Prostate gland (tissue), 2 donors: ENCODE measurements at regions not wholly inside any gene's neighbourhood (a gene's known extent, or its start where the extent isn't known, plus 50 kb on each side); places are given as distances from the start of the nearest gene placed in this dataset.

Source experiments
- DNase-seq: peaks from one replicate; pipeline ENCODE4 v3.0.0-alpha.2; 2019; ENCODE audit warnings: low spot score
- H3K27ac ChIP-seq, 2 donors: fragments of 200-600 bp; sonication (generic); 2 replicates each; pipeline ENCODE4 v1.5.1; 2017 to 2019
- H3K27me3 ChIP-seq: fragments of 200-600 bp; sonication (generic); replicated peaks from 2 replicates; pipeline ENCODE4 v1.5.1; 2019; ENCODE audit not compliant: insufficient read depth
- H3K36me3 ChIP-seq, 2 donors: fragments of 200-600 bp; sonication (generic); 1 replicate in 1 of 2; 2 replicates in 1 of 2; pipeline versions ENCODE4 v1.5.1 to v1.8.1; 2017 to 2019
- H3K4me1 ChIP-seq: fragments of 200-600 bp; sonication (generic); replicated peaks from 2 replicates; pipeline ENCODE4 v1.5.1; 2019
- H3K4me3 ChIP-seq, 2 donors: fragments of 200-600 bp; sonication (generic); 2 replicates each; pipeline ENCODE4 v1.5.1; 2017 to 2019
- H3K9me3 ChIP-seq: fragments of 200-600 bp; sonication (generic); 2 replicates; pipeline ENCODE4 v1.5.1; 2017
- CTCF ChIP-seq, 4 experiments: fragments of 200-600 bp in 2 of 4; fragments of 450-650 bp in 2 of 4; sonication (generic) in 2 of 4; IDR thresholded peaks; 1 replicate in 3 of 4; 2 replicates in 1 of 4; pipeline ENCODE4 v1.5.1; 2016 to 2019; ENCODE audit warnings: antibody characterized with exemption in 4 of 4, mild to moderate bottlenecking in 2 of 4, moderate library complexity in 2 of 4
- POLR2A ChIP-seq: fragments of 450-650 bp; IDR thresholded peaks from one replicate; pipeline ENCODE4 v1.6.1; 2016; ENCODE audit warnings: antibody characterized with exemption, mild to moderate bottlenecking
- POLR2AphosphoS5 ChIP-seq: sonication (generic); formaldehyde crosslinking; IDR thresholded peaks from one replicate; pipeline ENCODE4 v1.6.1; 2017; ENCODE audit warnings: antibody characterized with exemption
- WGBS: methylation state at CpG from one replicate; pipeline ENCODE4 v1.1.5; 2018; 5-methylcytosine and 5-hydroxymethylcytosine counted together
- intact Hi-C: fragments of 100-400 bp; cut with DNase I; formaldehyde crosslinking; loops from one replicate; pipeline ENCODE4 v1.14.2; 2022

- 56% methylated on average over 3 of the region's 3 CpGs for WGBS
- Histone ChIP-seq H3K27me3 (peaks cover 2% of the 10 kb centered on the region), H3K4me1 (no peaks in the 10 kb centered on the region), H3K36me3 (no peaks in the 10 kb centered on the region), H3K4me3 (no peak overlapping the region), H3K9me3 (no peaks in the 10 kb centered on the region), H3K27ac (no peak overlapping the region)
- TF ChIP-seq POLR2AphosphoS5 (no peak), CTCF (IDR thresholded peaks at IDR 0.05) (no peak), POLR2A (no peak)
- DNase-seq, result no peak
- intact Hi-C loops, result no loop called here
Observed at GRCh38 chr21:35197992-35198431, 148.9 kb upstream of the RUNX1 start.

- 92% methylated on average over 4 of the region's 4 CpGs for WGBS
- H3K27ac ChIP-seq, result no peak overlapping the region
- TF ChIP-seq POLR2A, result no peak
- TF ChIP-seq CTCF (IDR thresholded peaks at IDR 0.05), result no peak
- TF ChIP-seq POLR2AphosphoS5, result no peak
Observed at GRCh38 chr21:35197191-35197590, 148.1 kb upstream of the RUNX1 start.

GRCh38 chr21:35196128-35196527, 147.0 kb upstream of the RUNX1 start:
- Histone ChIP-seq H3K4me1 (no peaks in the 10 kb centered on the region), H3K36me3 (no peaks in the 10 kb centered on the region), H3K27ac (no peak overlapping the region), H3K9me3 (no peaks in the 10 kb centered on the region), H3K4me3 (no peak overlapping the region), H3K27me3 (peaks cover 2% of the 10 kb centered on the region)
- no peak for DNase-seq
- intact Hi-C loops, result no loop called here
- no peak for TF ChIP-seq POLR2A
- no peak for TF ChIP-seq CTCF (IDR thresholded peaks at IDR 0.05)
- no peak for TF ChIP-seq POLR2AphosphoS5
- 85% methylated on average over 5 of the region's 5 CpGs for WGBS

More at GRCh38 chr21:35197191-35197590, 148.1 kb upstream of the RUNX1 start:
- intact Hi-C loops, result no loop called here
- no peaks in the 10 kb centered on the region for H3K36me3 ChIP-seq
- H3K4me3 ChIP-seq, result no peak overlapping the region
- no peaks in the 10 kb centered on the region for H3K4me1 ChIP-seq
- H3K9me3 ChIP-seq, result no peaks in the 10 kb centered on the region
- peaks cover 2% of the 10 kb centered on the region for H3K27me3 ChIP-seq
- DNase-seq, result no peak

GRCh38 chr21:35195232-35195631, 146.1 kb upstream of the RUNX1 start:
- Histone ChIP-seq H3K9me3 (no peaks in the 10 kb centered on the region), H3K36me3 (no peaks in the 10 kb centered on the region), H3K27me3 (peaks cover 2% of the 10 kb centered on the region), H3K4me3 (no peak overlapping the region), H3K4me1 (no peaks in the 10 kb centered on the region), H3K27ac (no peak overlapping the region)
- TF ChIP-seq POLR2AphosphoS5 (no peak), POLR2A (no peak), CTCF (IDR thresholded peaks at IDR 0.05) (no peak)
- 95% methylated on average over 1 of the region's 1 CpG for WGBS
- no peak for DNase-seq
- intact Hi-C loops, result no loop called here

GRCh38 chr21:35191754-35192153, 142.7 kb upstream of the RUNX1 start:
- no peaks in the 10 kb centered on the region for H3K36me3 ChIP-seq
- DNase-seq, result no peak
- no peak overlapping the region for H3K27ac ChIP-seq
- TF ChIP-seq CTCF (IDR thresholded peaks at IDR 0.05), result no peak
- TF ChIP-seq POLR2AphosphoS5, result no peak
- no peak for TF ChIP-seq POLR2A
- H3K4me1 ChIP-seq, result no peaks in the 10 kb centered on the region
- no peaks in the 10 kb centered on the region for H3K9me3 ChIP-seq
- no peaks in the 10 kb centered on the region for H3K27me3 ChIP-seq
- no peak overlapping the region for H3K4me3 ChIP-seq
- intact Hi-C loops, result no loop called here
